ENCODE measurements at regions not wholly inside any gene's neighbourhood (a gene's known extent, or its start where the extent isn't known, plus 50 kb on each side); places are given as distances from the start of the nearest gene placed in this dataset.
"Not testable (repeated sequence)": the region's sequence is repeated elsewhere in the genome, so short reads cannot be mapped to it uniquely, and the experiment has no call there.

DNA sequence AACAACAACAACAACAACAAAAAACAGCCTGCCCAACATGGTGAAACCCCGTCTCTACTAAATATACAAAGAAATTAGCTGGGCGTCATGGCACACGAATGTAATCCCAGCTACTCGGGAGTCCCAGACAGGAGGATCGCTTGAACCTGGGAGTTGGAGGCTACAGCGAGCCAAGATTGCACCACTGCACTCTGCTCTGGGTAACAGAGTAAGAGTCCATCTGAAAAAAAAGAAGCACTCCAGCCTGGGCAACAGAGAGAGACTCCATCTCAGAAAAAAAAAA is 344.1 kb upstream of the PLGLB2 start:
- no peak overlapping the region for H3K4me3 ChIP-seq (ENCODE audit: low read depth, low read length)
- no peak for DNase-seq (ENCODE audit: low read depth)
- TF ChIP-seq, protein P1, sequence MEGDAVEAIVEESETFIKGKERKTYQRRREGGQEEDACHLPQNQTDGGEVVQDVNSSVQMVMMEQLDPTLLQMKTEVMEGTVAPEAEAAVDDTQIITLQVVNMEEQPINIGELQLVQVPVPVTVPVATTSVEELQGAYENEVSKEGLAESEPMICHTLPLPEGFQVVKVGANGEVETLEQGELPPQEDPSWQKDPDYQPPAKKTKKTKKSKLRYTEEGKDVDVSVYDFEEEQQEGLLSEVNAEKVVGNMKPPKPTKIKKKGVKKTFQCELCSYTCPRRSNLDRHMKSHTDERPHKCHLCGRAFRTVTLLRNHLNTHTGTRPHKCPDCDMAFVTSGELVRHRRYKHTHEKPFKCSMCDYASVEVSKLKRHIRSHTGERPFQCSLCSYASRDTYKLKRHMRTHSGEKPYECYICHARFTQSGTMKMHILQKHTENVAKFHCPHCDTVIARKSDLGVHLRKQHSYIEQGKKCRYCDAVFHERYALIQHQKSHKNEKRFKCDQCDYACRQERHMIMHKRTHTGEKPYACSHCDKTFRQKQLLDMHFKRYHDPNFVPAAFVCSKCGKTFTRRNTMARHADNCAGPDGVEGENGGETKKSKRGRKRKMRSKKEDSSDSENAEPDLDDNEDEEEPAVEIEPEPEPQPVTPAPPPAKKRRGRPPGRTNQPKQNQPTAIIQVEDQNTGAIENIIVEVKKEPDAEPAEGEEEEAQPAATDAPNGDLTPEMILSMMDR (IDR thresholded peaks at IDR 0.05; ENCODE audit: insufficient read depth, low read length) = no peak

DNA sequence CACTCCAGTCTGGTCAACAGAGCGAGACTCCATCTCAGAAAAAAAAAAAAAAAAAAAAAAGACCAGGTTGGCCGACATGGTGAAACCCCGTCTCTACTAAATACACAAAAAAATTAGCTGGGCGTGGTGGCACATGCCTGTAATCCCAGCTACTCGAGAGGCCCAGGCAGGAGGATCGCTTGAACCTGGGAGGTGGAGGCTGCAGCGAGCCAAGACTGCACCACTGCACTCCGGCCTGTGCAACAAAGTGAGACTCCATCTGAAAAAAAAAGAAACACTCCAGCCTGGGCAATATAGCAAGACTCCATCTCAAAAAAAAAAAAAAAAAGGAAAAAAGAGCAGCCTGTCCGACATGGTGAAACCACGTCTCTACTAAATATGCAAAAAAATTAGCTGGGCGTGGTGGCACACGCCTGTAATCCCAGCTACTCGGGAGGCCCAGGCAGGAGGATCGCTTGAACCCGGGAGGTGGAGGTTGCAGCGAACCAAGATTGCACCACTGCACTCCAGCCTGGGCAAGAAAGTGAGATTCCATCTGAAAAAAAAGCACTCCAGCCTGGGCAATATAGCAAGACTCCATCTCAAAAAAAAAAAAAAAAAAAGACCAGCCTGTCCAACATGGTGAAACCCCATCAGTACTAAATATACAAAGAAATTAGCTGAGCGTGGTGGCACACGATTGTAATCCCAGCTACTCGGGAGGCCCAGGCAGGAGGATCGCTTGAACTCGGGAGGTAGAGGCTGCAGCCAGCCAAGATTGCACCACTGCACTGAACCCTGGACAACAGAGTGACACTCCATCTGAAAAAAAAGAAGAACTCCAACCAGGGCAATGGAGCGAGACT is 343.3 kb upstream of the PLGLB2 start:
- not testable (repeated sequence) for H3K4me3 ChIP-seq (ENCODE audit: low read depth, low read length); DNase-seq (ENCODE audit: low read depth)

- not testable (repeated sequence) for H3K4me3 ChIP-seq (ENCODE audit: low read depth, low read length); DNase-seq (ENCODE audit: low read depth)
Observed at GRCh38 chr2:87405531-87406216, 342.2 kb upstream of the PLGLB2 start.

- H3K4me3 ChIP-seq (ENCODE audit: low read depth, low read length); DNase-seq (ENCODE audit: low read depth): not testable (repeated sequence)
Observed at GRCh38 chr2:87406406-87407175, 341.3 kb upstream of the PLGLB2 start.

DNA sequence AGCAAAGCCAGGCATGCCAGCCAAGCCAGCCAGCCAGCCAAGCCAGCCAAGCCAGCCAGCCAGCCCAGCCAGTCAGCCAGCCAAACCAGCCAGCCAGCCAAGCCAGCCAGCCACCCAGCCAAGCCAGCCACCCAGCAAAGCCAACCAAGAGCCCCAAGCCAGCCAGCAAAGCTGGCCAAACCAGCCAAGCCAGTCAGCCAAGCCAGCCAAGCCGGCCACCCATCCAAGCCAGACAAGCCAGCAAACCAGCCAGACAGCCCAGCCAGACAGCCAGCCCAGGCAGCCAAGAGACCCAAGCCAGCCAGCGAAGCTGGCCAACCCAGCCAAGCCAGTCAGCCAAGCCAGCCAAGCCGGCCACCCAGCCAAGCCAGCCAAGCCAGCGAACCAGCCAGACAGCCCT is 338.3 kb upstream of the PLGLB2 start:
- not testable (repeated sequence) for H3K4me3 ChIP-seq (ENCODE audit: low read depth, low read length); DNase-seq (ENCODE audit: low read depth)

GRCh38 chr2:87410371-87410770 is 337.5 kb upstream of the PLGLB2 start:
- not testable (repeated sequence) for H3K4me3 ChIP-seq (ENCODE audit: low read depth, low read length); DNase-seq (ENCODE audit: low read depth)

DNA sequence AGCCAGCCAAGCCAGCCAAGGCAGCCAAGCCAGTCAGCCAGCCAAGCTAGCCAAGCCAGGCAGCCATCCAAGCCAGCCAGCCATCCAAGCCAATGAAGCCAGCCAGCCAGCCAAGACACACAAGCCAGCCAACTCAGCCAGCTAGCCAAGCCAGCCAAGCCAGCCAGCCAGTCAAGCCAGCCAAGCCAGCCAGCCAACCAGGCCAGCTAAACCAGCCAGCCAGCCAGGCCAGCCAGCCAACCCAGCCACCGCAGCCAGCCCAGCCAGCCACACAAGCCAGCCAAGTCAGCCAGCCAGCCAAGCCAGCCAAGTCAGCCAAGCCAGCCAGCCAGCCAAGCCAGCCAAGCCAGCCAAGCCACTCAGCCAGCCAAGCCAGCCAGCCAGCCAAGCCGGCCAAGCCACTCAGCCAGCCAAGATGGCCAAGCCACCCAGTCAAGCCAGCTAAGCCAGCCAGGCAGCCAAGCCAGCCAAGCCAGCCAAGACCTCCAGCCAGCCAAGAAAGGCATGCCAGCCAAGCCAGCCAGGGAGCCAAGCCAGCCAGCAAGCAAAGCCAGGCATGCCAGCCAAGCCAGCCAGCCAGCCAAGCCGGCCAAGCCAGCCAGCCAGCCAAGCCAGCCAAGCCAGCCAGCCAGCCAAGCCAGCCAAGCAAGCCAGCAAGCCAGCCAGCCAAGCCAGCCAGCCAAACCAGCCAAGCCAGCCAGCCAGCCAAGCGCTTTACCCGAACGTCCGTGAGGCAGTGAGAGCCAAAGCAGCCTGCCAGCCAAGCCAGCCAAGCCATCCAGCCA is 335.7 kb upstream of the PLGLB2 start:
- not testable (repeated sequence) for DNase-seq (ENCODE audit: low read depth); H3K4me3 ChIP-seq (ENCODE audit: low read depth, low read length)

DNA sequence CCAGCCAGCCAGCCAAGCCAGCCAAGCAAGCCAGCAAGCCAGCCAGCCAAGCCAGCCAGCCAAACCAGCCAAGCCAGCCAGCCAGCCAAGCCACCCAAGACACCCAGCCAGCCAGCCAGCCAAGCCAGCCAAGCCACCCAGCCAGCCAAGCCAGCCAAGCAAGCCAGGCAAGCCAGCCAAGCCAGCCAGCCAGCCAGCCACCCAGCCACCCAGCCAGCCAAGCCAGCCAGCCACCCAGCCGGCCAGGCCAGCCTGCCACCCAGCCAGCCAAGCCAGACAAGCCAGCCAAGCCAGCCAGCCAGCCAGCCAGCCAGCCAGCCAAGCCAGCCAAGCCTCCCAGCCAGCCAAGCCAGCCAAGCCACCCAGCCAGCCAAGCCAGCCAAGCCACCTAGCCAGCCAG is 333.6 kb upstream of the PLGLB2 start:
- not testable (repeated sequence) for DNase-seq (ENCODE audit: low read depth)

DNA sequence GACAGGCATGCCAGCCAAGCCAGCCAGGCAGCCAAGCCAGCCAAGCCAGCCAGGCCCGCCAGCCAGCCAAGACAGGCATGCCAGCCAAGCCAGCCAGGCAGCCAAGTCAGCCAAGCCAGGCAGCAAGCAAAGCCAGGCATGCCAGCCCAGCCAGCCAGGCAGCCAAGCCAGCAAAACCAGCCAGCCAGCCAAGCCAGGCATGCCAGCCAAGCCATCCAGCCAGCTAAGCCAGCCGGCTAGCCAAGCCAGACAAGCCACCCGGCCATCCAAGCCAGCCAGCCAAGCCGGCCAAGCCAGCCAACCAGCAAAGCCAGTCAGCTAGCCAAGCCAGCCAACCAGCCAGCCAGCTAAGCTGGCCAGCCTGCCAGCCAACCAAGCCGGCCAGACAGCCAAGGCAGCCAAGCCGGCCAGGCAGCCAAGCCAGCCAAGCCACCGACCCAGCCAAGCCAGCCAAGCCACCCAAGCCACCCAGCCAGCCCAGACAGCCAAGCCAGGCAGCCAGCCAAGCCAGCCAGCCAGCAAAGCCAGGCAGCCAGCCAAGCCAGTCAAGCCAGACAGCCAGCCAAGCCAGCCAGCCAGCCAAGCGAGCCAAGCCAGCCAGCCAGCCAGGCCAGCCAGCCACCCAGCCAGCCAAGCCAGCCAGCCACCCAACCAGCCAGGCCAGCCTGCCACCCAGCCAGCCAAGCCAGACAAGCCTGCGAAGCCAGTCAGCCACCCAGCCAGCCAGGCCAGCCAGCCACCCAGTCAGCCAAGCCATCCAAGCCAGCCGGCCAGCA is 332.9 kb upstream of the PLGLB2 start:
- not testable (repeated sequence) for DNase-seq (ENCODE audit: low read depth); H3K4me3 ChIP-seq (ENCODE audit: low read depth, low read length)

More for the DNA sequence above, 333.6 kb upstream of the PLGLB2 start:
- not testable (repeated sequence) for H3K4me3 ChIP-seq (ENCODE audit: low read depth, low read length)

DNA sequence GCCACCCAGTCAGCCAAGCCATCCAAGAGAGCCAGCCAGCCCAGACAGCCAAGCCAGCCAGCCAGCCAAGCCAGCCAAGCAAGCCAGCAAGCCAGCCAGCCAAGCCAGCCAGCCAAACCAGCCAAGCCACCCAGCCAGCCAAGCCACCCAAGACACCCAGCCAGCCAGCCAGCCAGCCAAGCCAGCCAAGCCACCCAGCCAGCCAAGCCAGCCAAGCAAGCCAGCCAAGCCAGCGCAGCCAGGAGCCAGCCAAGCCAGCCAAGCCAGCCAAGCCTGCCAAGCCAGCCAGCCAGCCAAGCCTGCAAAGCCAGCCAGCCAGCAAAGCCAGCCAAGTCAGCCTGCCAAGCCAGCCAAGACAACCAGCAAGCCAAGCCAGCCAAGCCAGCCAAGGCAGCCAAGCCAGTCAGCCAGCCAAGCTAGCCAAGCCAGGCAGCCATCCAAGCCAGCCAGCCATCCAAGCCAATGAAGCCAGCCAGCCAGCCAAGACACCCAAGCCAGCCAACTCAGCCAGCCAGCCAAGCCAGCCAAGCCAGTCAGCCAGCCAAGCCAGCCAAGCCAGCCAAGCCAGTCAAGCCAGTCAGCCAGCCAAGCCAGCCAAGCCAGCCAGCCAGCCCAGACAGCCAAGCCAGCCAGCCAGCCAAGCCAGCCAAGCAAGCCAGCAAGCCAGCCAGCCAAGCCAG is 332.2 kb upstream of the PLGLB2 start:
- not testable (repeated sequence) for DNase-seq (ENCODE audit: low read depth); H3K4me3 ChIP-seq (ENCODE audit: low read depth, low read length)

GRCh38 chr2:87416266-87416592 is 331.7 kb upstream of the PLGLB2 start:
- H3K4me3 ChIP-seq (ENCODE audit: low read depth, low read length); DNase-seq (ENCODE audit: low read depth): not testable (repeated sequence)

DNA sequence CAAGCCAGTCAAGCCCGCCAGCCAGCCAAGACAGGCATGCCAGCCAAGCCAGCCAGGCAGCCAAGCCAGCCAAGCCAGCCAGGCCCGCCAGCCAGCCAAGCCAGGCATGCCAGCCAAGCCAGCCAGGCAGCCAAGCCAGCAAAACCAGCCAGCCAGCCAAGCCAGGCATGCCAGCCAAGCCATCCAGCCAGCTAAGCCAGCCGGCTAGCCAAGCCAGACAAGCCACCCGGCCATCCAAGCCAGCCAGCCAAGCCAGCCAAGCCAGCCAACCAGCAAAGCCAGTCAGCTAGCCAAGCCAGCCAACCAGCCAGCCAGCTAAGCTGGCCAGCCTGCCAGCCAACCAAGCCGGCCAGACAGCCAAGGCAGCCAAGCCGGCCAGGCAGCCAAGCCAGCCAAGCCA is 330.7 kb upstream of the PLGLB2 start:
- not testable (repeated sequence) for DNase-seq (ENCODE audit: low read depth); H3K4me3 ChIP-seq (ENCODE audit: low read depth, low read length)

DNA sequence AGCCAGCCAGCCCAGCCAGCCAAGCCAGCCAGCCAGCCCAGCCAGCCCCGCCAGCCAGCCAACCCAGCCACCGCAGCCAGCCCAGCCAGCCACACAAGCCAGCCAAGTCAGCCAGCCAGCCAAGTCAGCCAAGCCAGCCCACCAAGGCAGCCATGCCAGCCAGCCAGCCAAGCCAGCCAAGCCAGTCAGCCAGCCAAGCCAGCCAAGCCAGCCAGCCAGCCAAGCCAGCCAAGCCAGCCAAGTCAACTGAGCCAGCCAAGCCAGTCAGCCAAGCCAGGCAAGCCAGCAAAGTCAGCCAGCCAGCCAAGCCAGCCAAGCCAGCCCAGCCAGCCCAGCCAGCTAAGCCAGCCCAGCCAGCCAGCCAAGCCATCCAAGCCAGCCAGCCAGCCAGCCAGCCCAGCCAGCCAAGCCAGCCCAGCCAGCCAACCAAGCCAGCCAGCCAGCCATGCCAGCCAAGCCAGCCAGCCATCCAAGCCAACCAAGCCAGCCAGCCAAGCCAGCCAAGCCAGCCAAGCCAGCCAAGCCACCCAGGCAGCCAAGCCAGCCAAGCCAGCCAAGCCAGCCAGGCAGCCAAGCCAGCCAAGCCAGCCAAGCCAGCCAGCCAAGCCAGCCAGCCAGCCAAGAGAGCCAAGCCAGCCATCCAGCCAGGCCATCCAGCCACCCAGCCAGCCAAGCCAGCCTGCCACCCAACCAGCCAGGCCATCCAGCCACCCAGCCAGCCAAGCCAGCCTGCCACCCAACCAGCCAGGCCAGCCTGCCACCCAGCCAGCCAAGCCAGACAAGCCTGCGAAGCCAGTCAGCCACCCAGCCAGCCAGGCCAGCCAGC is 329.9 kb upstream of the PLGLB2 start:
- not testable (repeated sequence) for H3K4me3 ChIP-seq (ENCODE audit: low read depth, low read length); DNase-seq (ENCODE audit: low read depth)

- DNase-seq (ENCODE audit: low read depth); H3K4me3 ChIP-seq (ENCODE audit: low read depth, low read length): not testable (repeated sequence)
Observed at GRCh38 chr2:87418823-87419822, 328.8 kb upstream of the PLGLB2 start.

Measured in fibroblast of the aortic adventitia (primary cell).